HG03575 (cell line): ENCODE measurements at regions not wholly inside any gene's neighbourhood (a gene's known extent, or its start where the extent isn't known, plus 50 kb on each side); places are given as distances from the start of the nearest gene placed in this dataset.

Experiments used
- ATAC-seq: cut with Tn5 transposase; IDR thresholded peaks from one replicate; pipeline ENCODE4 v1.9.1; 2021; ENCODE audit not compliant: unreplicated experiment, insufficient number of reproducible peaks, low FRiP score; ENCODE audit errors: extremely low read depth

DNA sequence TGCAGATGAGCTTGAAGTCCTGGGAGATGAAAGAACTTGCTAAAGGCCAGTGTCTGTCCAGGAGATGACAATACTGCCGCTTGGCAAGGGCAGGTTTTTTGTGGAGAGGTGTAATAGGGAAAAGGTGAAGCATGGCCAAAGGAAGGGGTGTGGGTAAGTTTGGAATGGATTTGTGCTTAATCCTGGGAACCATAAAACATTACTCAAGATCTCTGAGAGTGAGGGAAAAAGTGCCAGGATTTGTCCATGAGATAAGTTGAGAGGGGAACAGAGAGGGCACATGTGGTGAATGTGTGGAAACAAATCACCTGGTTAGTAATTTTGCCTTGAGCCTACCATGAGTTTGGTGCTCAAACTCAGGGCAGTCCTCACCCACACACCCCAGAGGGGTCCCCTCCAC, 108.8 kb upstream of the CD180 start:
- no peak for ATAC-seq

DNA sequence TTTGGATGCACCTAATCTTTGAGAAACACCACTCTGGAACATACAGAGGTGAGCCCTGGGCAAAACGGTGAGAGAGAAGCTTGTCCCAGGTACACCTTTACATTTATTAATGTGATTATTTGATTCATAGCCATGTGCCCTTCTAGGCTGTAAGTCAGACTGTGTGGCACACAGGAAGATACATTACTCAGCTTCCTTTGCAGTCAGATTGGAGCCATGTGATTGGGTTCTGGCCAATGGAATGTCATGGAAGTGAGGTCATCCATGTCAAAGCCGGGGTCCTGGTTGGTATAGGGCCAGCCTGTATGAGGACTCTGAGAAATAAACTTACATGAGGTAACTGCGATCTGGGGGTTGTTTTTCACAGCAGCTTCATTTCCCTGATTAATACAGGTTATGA, 106.8 kb upstream of the CD180 start:
- ATAC-seq: no peak

- ATAC-seq: no peak
These were observed 104.8 kb upstream of the CD180 start for GRCh38 chr5:67301285-67301903.

GRCh38 chr5:67300326-67300725, 103.7 kb upstream of the CD180 start:
- ATAC-seq: no peak

DNA sequence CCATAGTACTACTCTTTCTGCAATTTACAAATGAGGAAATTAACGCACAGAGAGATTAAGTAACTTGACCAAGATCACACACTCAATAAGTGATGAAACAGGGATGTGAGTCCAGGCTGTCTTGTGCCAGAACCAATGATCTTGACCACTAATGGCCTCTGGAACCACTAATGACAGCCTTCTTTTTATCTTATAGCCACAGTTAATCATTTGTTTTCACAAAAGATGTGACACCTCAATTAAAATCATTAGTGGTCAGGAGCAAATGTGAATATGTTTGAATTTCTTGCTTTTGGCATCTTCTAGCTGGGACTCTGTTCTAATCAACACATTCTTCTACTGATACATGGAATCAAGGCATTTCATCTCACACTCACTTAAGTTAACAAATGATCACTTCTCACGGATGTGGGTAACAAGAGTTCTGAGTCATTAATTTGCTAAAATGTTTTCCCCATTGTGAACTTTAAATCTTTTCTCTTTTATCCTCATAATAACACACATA, 102.7 kb upstream of the CD180 start:
- no peak for ATAC-seq

- ATAC-seq: no peak
These were observed 101.4 kb upstream of the CD180 start for GRCh38 chr5:67297802-67298532.

GRCh38 chr5:67297376-67297775, 100.8 kb upstream of the CD180 start:
- ATAC-seq: no peak

- no peak for ATAC-seq
These were observed 97.8 kb upstream of the CD180 start for GRCh38 chr5:67294266-67294938.

- ATAC-seq: no peak
These were observed 96.6 kb upstream of the CD180 start for GRCh38 chr5:67293226-67293625.

DNA sequence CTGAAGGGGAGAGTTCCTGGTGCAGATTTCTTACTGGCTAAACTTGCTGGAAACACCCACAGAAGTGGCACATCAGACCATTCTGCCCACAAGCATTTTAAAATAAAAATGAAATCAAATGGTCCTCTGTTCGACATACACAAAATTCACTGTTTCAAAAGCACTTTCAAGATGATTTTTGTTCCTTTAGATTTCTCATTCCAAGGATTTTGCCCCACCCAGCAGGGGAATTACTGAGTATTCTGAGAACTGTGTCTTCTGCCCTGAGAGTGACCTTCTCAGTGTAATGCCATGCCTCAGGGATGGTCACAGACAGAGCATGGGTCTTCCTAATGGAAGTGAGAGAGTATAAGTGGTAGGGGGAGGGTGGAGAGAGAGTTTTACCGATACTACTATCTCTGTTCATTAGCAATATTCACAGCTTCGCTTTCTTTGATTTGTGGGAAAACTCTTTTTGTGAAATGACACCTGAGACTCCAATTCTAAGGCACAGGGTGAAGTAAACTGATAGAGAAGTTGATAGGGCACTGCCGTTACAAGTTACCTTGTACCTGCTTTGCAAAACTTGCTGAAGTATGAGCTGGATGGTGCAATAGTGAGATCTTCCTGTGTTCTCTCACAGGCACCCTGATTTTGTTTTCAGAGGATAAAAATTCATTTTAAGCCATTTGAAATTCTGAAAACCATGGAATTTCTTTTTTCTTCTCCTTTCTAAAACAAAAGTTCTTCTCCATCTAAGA, 95.8 kb upstream of the CD180 start:
- ATAC-seq: no peak

DNA sequence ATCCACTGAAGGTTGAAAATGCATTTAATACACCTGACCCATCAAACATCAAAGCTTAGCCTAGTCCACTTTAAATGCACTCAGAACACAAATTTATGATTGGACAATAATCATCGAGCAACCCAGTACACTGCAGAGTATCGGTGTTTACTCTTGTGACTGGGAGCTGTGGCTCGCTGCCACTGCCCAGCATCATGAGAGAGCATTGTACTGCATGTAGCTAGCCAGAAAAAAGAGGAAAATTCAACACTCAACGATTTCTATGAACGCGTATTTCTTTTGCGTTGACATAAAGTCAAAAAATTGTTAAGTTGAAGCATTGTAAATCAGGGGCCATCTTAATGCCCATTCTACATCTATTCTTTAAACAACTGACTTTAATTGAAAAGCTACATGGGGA, 95.1 kb upstream of the CD180 start:
- ATAC-seq: no peak

- no peak for ATAC-seq
These were observed 94.5 kb upstream of the CD180 start for GRCh38 chr5:67291066-67291465.

DNA sequence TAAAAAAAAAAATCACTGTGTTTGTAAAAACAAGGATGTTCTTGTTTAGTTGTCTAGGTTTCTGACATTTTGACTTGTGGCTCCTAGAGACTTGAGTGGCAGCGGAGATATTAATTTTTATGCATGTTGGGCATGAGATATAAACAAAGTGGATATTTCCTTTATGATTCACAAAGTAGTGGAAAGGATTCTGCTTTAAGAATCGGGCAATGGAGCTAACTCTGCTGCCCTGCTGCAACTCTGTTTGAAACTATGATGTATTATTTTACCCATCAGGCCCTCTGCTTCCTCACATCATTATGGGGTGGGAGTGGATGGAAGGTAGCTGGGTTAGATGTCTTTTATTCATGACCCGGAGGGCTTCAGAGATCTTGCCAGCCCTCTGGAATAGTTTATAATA, 94.1 kb upstream of the CD180 start:
- no peak for ATAC-seq

DNA sequence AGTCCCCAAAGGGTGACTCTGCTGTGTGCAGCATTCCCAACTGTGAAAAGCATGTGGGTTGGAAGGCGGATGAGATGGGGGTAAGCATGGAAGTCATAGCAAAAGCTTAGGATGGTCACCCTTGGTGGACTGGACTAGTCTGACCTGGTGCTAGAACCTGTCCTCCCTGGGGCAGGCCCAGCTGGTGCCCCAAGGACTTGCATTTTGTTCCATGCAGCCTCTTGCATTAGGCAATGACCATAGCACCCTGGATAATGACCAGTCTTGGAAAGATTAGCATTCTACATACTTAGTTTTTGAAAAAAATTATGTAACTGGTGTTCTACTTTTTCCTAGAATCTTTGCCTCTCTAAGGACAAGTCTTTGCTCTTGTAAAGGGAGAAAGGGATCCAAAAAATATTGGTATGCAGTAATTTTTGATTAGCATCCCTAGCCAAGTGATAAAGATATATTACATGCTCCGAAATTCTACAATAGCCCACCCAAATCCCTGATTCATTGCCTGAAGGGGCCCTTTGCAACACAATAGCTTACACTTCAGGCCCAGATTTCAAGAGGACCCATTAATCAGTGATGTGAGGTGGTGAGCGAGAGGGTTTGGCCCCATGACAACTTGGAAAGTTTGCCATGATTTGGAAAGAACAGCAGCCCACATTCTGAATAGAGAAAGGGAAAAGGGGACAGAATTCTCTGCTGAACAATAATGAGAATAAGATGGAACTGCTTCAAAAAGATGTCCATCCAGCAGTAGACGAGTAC, 93.3 kb upstream of the CD180 start:
- ATAC-seq: no peak

GRCh38 chr5:67287510-67288268, 91.1 kb upstream of the CD180 start:
- no peak for ATAC-seq

DNA sequence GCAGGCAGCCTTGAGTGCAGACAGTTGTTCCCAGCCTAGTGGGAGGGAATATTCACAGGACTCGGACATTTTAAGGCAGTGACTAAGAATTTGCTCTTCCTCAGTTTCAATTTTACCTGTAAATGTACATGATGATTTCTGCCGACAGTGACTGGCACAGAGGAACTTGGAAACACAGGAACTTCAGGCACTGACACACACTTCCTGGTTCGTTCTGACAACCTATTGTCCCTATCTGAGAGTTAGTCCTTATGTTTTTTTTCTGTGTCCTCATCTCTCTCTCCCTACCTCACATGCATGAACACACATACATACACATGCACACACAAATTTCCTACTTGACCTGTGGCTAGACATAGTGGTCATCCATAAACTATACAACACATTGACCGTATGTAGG, 89.4 kb upstream of the CD180 start:
- ATAC-seq: no peak

GRCh38 chr5:67283988-67284487, 87.4 kb upstream of the CD180 start:
- no peak for ATAC-seq
